Endothelial cell of umbilical vein (primary cell): ENCODE measurements at regions not wholly inside any gene's neighbourhood (a gene's known extent, or its start where the extent isn't known, plus 50 kb on each side); places are given as distances from the start of the nearest gene placed in this dataset.

Source experiments
- BruUV-seq: library from RNA; stranded (reverse); fragments of 400-500 nt; replicated peaks from 2 replicates; lab custom pipeline; 2021; lab: Mats Ljungman, UMichigan
- CTCF ChIA-PET: fragments of 300-600, 350-600 bp; sonication (Branson Sonifier 250); formaldehyde crosslinking; loops from one replicate; lab custom pipeline; 2021; ENCODE audit warnings: antibody characterized with exemption, inconsistent platforms; lab: Charles Lee
- POLR2A ChIA-PET: fragments of 300-600, 350-600 bp; sonication (Branson Sonifier 250); formaldehyde crosslinking; loops from one replicate; lab custom pipeline; 2021; ENCODE audit warnings: antibody characterized with exemption, inconsistent platforms; lab: Charles Lee
- DNase-seq: peaks from one replicate; pipeline ENCODE4 v3.0.0-alpha.2; 2011; ENCODE audit warnings: low read depth, low spot score
- FAIRE-seq: peaks from 2 replicates; lab custom pipeline; 2011; peaks lifted over from hg19 to GRCh38; lab: Jason Lieb, UNC
- H2AFZ ChIP-seq: 2 replicates; pipeline ENCODE4 v1.6.0; 2012; ENCODE audit warnings: low read depth, low read length, control low read depth, inconsistent platforms
- H3K27ac ChIP-seq: 2 replicates; pipeline ENCODE4 v1.5.1; 2011; ENCODE audit warnings: low read depth, mild to moderate bottlenecking, control low read depth, low read length, moderate library complexity; ENCODE audit not compliant: insufficient read depth
- H3K27me3 ChIP-seq, 2 experiments: 2 replicates each; pipeline versions ENCODE4 v1.6.0 to v1.6.1; 2011; ENCODE audit warnings: low read length in 2 of 2, mixed read lengths in 1 of 2; ENCODE audit not compliant: control insufficient read depth in 2 of 2, insufficient read depth in 2 of 2
- H3K36me3 ChIP-seq, 2 experiments: 2 replicates in 1 of 2; 3 replicates in 1 of 2; pipeline ENCODE4 v1.5.1; 2011; ENCODE audit warnings: low read length in 2 of 2, mild to moderate bottlenecking in 1 of 2, moderate library complexity in 1 of 2; ENCODE audit not compliant: control insufficient read depth in 2 of 2, insufficient read depth in 2 of 2; ENCODE audit errors: extremely low read depth in 1 of 2
- H3K4me1 ChIP-seq: 3 replicates; pipeline ENCODE4 v1.5.1; 2011; ENCODE audit warnings: mild to moderate bottlenecking, low read length; ENCODE audit not compliant: control insufficient read depth, insufficient read depth; ENCODE audit errors: extremely low read depth
- H3K4me2 ChIP-seq: 2 replicates; pipeline ENCODE4 v1.6.1; 2011; ENCODE audit warnings: low read length, control low read depth, mixed read lengths; ENCODE audit not compliant: insufficient read depth
- H3K4me3 ChIP-seq, 3 experiments: fragments of 200-600 bp in 1 of 3; sonication (generic), shearing (Covaris generic) in 1 of 3; replicated peaks in 1 of 3; 2 replicates each; pipeline ENCODE4 v1.5.1; 2011 to 2016; ENCODE audit warnings: control low read depth in 3 of 3, low read length in 3 of 3, mild to moderate bottlenecking in 2 of 3, inconsistent platforms in 1 of 3, low read depth in 1 of 3, moderate library complexity in 1 of 3; ENCODE audit not compliant: insufficient read depth in 1 of 3
- H3K79me2 ChIP-seq: 2 replicates; pipeline ENCODE4 v1.6.0; 2012; ENCODE audit warnings: low read length, inconsistent platforms; ENCODE audit not compliant: control insufficient read depth, insufficient read depth
- H3K9ac ChIP-seq: replicated peaks from 2 replicates; pipeline ENCODE3; 2011; ENCODE audit warnings: low read length, control low read depth; ENCODE audit not compliant: insufficient read depth; ENCODE audit errors: extremely low read depth
- H3K9me1 ChIP-seq: replicated peaks from 3 replicates; pipeline ENCODE4 v1.6.0; 2011; ENCODE audit warnings: mild to moderate bottlenecking, low read length; ENCODE audit not compliant: control insufficient read depth, insufficient read depth; ENCODE audit errors: extremely low read depth
- H3K9me3 ChIP-seq: replicated peaks from 2 replicates; pipeline ENCODE4 v1.5.1; 2012; ENCODE audit warnings: low read length, inconsistent platforms; ENCODE audit not compliant: control insufficient read depth, insufficient read depth
- H4K20me1 ChIP-seq: replicated peaks from 2 replicates; pipeline ENCODE3; 2011; ENCODE audit warnings: mild to moderate bottlenecking, low read length; ENCODE audit not compliant: control insufficient read depth, insufficient read depth; ENCODE audit errors: extremely low read depth
- EZH2 ChIP-seq: IDR thresholded peaks from 2 replicates; pipeline ENCODE4 v1.6.1; 2012; ENCODE audit warnings: borderline replicate concordance, low read depth, mild to moderate bottlenecking, moderate library complexity, low read length, inconsistent platforms; ENCODE audit not compliant: severe bottlenecking
- FOS ChIP-seq: IDR thresholded peaks from 2 replicates; pipeline ENCODE4 v1.6.1; 2011; ENCODE audit warnings: mild to moderate bottlenecking, low read length, moderate library complexity, borderline replicate concordance; ENCODE audit not compliant: insufficient read depth
- GATA2 ChIP-seq: IDR thresholded peaks from 2 replicates; pipeline ENCODE4 v1.7.0; 2011; ENCODE audit warnings: low read depth, mild to moderate bottlenecking, moderate library complexity, mixed read lengths, low read length; ENCODE audit not compliant: insufficient read length, insufficient read depth
- JUN ChIP-seq: IDR thresholded peaks from 2 replicates; pipeline ENCODE4 v1.6.1; 2011; ENCODE audit warnings: borderline replicate concordance, low read depth; ENCODE audit not compliant: insufficient read length, insufficient read depth
- MYC ChIP-seq: IDR thresholded peaks from one replicate; pipeline ENCODE4 v1.6.1; 2011; ENCODE audit warnings: mild to moderate bottlenecking, low read depth, low read length
- POLR2A ChIP-seq: IDR thresholded peaks from 2 replicates; pipeline ENCODE4 v1.6.1; 2012; ENCODE audit warnings: low read depth, mild to moderate bottlenecking, control low read depth, low read length
- POLR2AphosphoS5 ChIP-seq: IDR thresholded peaks from 2 replicates; pipeline ENCODE4 v1.6.1; 2012; ENCODE audit warnings: low read depth, mild to moderate bottlenecking, control low read depth, low read length, moderate library complexity; ENCODE audit not compliant: insufficient read depth
- dilution Hi-C: fragments of 300-500 bp; cut with MboI; formaldehyde crosslinking; loops from one replicate; pipeline ENCODE4 v1.15.0; 2019; ENCODE audit warnings: low sequenced_read_pairs; ENCODE audit not compliant: extremely low pct_ligation_motif_present
- intact Hi-C: fragments of 100-400 bp; cut with micrococcal nuclease; formaldehyde crosslinking; loops from one replicate; pipeline ENCODE4 v1.10.0; 2022
- TF ChIP-seq, protein P1 (sequence below), 2 donors: IDR thresholded peaks; 1 replicate in 1 of 2; 2 replicates in 1 of 2; pipeline ENCODE4 v1.5.1; 2011; ENCODE audit warnings: low read length in 2 of 2, mild to moderate bottlenecking in 2 of 2, moderate library complexity in 2 of 2, control low read depth in 1 of 2, inconsistent platforms in 1 of 2, low read depth in 1 of 2; ENCODE audit not compliant: insufficient read depth in 1 of 2; ENCODE audit errors: extremely low read depth in 1 of 2
- TF ChIP-seq, protein P2 (sequence below): IDR thresholded peaks from 2 replicates; pipeline ENCODE4 v1.6.1; 2011; ENCODE audit not compliant: insufficient read depth, insufficient read length

DNA sequence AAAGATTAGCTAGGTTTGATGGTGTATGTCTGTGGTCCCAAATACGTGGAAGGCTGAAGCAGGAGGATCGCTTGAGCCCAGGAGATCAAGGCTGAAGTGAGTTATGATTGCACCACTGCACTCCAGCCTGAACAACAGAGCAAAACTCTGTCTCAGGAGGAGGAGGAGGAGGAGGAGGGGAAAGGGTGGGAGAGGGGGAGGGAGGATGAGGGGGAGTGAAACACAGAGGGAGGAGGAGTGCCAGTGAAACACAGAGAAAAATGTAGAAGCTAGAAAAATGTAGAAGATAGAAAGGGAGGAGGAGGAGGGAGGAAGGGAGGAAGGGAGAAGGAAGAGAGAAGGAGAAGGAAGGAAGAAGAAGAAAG is 387.5 kb downstream of the MTX2 start:
- ChIA-PET POLR2A (no interaction called here), CTCF (no interaction called here)
- Histone ChIP-seq H4K20me1 (no peaks in the 10 kb centered on the region), H3K4me2 (no peak overlapping the region), H3K4me3 (no peak overlapping the region), H2AFZ (no peak overlapping the region), H3K36me3 (no peaks in the 10 kb centered on the region), H3K9me3 (no peaks in the 10 kb centered on the region), H3K4me1 (peaks cover 7% of the 10 kb centered on the region), H3K9me1 (no peaks in the 10 kb centered on the region), H3K27ac (no peak overlapping the region), H3K9ac (no peak overlapping the region), H3K27me3 (peaks cover 0 to 8% of the 10 kb centered on the region in 2 experiments), H3K79me2 (no peaks in the 10 kb centered on the region)
- intact Hi-C loops = no loop called here
- BruUV-seq = no TSS peak
- TF ChIP-seq MYC (no peak), FOS (no peak), POLR2AphosphoS5 (no peak), JUN (no peak), GATA2 (no peak), EZH2 (no peak), POLR2A (no peak)
- TF ChIP-seq, protein P1, sequence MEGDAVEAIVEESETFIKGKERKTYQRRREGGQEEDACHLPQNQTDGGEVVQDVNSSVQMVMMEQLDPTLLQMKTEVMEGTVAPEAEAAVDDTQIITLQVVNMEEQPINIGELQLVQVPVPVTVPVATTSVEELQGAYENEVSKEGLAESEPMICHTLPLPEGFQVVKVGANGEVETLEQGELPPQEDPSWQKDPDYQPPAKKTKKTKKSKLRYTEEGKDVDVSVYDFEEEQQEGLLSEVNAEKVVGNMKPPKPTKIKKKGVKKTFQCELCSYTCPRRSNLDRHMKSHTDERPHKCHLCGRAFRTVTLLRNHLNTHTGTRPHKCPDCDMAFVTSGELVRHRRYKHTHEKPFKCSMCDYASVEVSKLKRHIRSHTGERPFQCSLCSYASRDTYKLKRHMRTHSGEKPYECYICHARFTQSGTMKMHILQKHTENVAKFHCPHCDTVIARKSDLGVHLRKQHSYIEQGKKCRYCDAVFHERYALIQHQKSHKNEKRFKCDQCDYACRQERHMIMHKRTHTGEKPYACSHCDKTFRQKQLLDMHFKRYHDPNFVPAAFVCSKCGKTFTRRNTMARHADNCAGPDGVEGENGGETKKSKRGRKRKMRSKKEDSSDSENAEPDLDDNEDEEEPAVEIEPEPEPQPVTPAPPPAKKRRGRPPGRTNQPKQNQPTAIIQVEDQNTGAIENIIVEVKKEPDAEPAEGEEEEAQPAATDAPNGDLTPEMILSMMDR (IDR thresholded peaks at IDR 0.05; ENCODE audit: extremely low read depth in 1 of 2, insufficient read depth in 1 of 2, low read depth in 1 of 2, low read length in 2 of 2) = no peak
- TF ChIP-seq, protein P2, sequence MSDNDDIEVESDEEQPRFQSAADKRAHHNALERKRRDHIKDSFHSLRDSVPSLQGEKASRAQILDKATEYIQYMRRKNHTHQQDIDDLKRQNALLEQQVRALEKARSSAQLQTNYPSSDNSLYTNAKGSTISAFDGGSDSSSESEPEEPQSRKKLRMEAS = no peak
- dilution Hi-C loops = loop anchor here (25.0 kb wide), 1 partner anchor 481 kb away; no protein-coding TSS in a partner anchor
- DNase-seq = no peak
- FAIRE-seq = no peak
